GM11168 (cell line): ENCODE measurements at regions not wholly inside any gene's neighbourhood (a gene's known extent, or its start where the extent isn't known, plus 50 kb on each side); places are given as distances from the start of the nearest gene placed in this dataset.
"Not testable (repeated sequence)": the region's sequence is repeated elsewhere in the genome, so short reads cannot be mapped to it uniquely, and the experiment has no call there.

Experiments
- in situ Hi-C: fragments of 300-500 bp; cut with MboI; formaldehyde crosslinking; loops from one replicate; pipeline ENCODE4 v1.12.0; 2022; ENCODE audit warnings: low sequenced_read_pairs; ENCODE audit not compliant: unreplicated experiment

DNA sequence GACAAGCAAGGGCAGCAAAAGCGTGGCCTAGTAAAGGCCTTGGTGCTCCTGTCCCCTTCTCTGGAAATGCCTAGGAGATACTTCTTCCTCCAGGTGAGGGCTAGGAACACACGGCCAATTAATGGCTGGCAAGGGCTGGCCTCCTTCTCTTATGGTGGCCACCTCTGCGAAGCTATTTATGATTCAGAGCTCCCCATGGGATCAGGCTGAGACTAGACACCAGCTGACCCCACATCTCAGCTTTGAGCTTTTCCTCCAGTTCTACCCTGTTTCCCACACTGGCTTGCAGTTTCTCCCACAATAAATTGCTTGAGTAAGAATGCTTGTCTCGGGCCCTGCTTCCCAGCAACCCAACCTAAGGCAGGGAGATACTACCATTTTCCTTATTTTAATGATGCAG is 53.7 kb downstream of the CAMK2N1 start:
- in situ Hi-C loops: loop anchor here (25.0 kb wide), 1 partner anchor 220 kb away; no protein-coding TSS in a partner anchor

DNA sequence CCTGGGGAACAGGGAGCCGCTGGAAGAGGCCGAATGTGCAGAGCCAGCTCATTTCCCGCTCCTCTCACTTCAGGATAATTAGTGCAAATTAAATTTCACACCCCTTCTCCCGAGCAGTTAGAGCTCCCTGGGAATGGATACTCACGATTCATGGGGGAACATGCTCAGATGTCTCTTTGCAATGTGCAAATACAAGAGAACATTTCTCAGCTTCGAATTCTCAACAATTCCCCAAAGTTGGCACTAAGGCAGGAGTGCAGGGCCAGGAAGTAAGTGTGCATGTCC is 54.9 kb downstream of the CAMK2N1 start:
- in situ Hi-C loops: loop anchor here (25.0 kb wide), 1 partner anchor 219 kb away; no protein-coding TSS in a partner anchor

DNA sequence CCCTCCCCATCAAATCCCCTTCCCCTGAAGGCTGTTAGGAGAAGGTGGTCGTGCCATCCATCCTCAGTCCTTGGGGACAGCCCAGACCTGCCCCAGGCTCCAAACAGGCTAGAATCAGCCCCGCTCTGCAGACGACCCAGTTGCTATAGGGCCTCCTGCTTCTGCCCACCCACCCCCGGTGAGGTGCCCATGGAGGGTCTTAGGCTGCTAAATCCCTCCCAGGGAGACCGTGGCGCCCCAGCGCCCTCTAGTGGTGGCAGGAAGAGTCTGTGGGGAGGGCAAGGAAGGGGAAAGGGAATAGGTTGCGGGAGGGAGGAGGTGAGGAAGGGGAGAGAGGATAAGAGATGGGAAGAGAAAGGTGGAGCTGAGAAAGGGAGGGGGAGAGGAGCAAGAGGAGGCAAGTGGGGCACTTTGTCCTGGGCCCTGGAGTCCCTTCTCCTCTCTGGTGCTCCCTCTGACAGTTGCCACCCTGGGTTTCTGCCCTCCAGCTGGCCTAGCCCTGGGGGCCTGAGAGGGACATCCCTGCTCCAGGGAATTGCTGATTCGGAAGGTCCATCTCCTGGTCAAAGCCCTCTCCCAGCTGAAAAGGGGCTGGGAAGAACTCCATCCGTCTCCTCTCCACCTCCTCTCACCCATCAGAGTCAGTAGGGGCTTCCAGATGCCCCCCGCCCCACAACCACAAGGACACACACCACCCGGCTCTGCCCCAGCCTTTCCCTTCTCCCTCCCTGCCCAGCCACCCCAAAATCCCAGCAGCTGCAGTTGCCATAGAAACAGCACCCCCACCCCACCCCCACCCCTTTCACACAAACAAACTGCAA is 55.4 kb downstream of the CAMK2N1 start:
- in situ Hi-C loops: loop anchor here (25.0 kb wide), 1 partner anchor 218 kb away; no protein-coding TSS in a partner anchor

- in situ Hi-C loops: loop anchor here (25.0 kb wide), 1 partner anchor 217 kb away; no protein-coding TSS in a partner anchor
Measured at GRCh38 chr1:20429296-20429695, 56.7 kb downstream of the CAMK2N1 start.

- in situ Hi-C loops: loop anchor here (25.0 kb wide), 1 partner anchor 217 kb away; no protein-coding TSS in a partner anchor
Measured at GRCh38 chr1:20428841-20429240, 57.2 kb downstream of the CAMK2N1 start.

DNA sequence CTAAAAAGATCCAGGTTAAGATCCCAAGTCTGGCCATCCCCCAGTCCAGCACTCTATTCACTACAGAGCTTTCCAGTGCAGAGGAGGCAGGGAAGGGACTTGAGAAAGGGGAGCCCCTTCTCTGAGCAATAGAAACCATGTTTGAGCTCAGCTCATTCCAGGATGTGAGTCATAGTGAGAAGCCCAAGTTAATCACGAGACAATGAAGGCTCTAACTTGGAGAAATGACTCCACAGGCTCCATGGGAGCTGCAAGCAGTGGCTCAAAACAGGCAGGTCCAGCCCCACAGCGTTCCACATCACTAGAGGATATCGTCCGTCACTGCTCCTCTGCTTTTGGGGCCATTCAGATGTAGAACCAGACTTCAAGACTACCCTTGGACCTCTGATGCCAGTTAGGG is 59.1 kb downstream of the CAMK2N1 start:
- in situ Hi-C loops: loop anchor here (25.0 kb wide), 1 partner anchor 215 kb away; no protein-coding TSS in a partner anchor

- in situ Hi-C loops: loop anchor here (25.0 kb wide), 1 partner anchor 214 kb away; no protein-coding TSS in a partner anchor
Measured at GRCh38 chr1:20426371-20426770, 59.6 kb downstream of the CAMK2N1 start.

- in situ Hi-C loops: loop anchor here (25.0 kb wide), 1 partner anchor 213 kb away; no protein-coding TSS in a partner anchor
Measured at GRCh38 chr1:20425622-20426021, 60.4 kb downstream of the CAMK2N1 start.

GRCh38 chr1:20423169-20423795 is 62.7 kb downstream of the CAMK2N1 start:
- in situ Hi-C loops: no loop called here

DNA sequence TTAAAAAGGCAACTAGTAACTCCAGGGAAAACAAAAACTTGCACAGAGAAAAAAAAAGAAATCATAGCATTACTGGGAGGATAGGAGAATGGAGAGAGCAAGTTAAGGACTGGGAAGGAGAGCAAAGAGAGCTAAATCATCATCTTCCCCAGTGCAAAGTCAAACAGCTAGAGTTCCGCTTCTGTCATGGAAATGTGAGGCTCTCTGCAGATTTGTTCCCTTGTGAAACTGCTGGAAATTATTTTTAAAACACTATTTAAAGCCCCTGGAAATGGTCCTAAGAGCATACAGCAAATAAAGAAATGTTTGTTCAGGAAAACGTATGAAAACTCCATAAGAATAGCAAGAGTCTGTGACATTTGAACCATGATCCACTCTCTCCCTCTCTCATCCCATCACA is 64.6 kb downstream of the CAMK2N1 start:
- in situ Hi-C loops: no loop called here

GRCh38 chr1:20417581-20417980 is 68.4 kb downstream of the CAMK2N1 start:
- in situ Hi-C loops: no loop called here

DNA sequence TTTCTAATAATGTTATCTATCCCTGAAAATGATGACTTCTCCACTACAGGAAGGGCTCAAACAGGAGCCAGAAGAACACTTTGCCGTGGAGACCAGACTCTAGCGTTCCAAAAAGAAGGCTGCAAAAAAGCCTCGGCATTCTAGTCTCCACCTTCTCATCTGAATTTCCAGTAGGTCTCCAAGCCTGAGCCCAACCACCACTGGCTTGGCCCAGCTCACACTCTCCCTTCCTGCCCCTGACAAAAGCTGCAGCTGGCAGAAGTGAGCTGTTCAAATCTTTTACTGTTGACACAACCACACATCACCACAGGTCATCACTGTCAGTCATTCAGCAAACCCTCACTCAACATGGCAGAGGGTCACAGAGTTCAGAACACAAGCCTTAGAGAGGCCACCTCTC is 69.3 kb downstream of the CAMK2N1 start:
- in situ Hi-C loops: no loop called here

GRCh38 chr1:20413776-20414140 is 72.3 kb downstream of the CAMK2N1 start:
- in situ Hi-C loops: no loop called here

DNA sequence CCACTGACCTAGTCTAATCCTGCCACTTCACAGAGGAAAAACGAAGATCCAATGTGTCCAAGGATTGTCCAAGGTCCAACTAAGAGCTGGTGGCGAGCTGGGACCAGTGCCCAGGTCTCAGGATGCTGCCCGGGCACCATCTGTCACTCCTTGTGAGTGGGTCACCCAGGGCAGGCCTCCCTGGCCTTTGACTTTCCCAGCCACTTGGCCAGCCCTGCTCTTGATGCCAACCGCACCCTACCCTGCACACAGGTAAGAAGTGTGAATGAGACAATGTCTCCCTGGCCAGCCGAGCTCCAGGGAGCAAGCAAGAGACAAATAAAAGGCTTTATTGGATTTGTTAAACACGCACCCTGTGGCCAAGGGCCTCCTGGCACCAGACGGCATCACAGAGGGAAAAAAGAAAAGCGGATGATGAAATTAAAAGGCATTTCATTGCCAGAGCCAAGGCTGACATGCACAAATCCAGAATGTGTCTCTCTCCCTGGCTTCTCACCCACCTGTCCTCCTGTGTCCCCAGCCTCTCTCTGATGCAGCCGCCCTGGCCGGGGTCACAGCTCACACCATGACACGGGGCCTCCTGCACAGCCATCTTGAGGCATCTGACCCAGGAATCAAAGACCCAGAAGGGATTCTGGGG is 72.8 kb downstream of the CAMK2N1 start:
- in situ Hi-C loops: no loop called here

DNA sequence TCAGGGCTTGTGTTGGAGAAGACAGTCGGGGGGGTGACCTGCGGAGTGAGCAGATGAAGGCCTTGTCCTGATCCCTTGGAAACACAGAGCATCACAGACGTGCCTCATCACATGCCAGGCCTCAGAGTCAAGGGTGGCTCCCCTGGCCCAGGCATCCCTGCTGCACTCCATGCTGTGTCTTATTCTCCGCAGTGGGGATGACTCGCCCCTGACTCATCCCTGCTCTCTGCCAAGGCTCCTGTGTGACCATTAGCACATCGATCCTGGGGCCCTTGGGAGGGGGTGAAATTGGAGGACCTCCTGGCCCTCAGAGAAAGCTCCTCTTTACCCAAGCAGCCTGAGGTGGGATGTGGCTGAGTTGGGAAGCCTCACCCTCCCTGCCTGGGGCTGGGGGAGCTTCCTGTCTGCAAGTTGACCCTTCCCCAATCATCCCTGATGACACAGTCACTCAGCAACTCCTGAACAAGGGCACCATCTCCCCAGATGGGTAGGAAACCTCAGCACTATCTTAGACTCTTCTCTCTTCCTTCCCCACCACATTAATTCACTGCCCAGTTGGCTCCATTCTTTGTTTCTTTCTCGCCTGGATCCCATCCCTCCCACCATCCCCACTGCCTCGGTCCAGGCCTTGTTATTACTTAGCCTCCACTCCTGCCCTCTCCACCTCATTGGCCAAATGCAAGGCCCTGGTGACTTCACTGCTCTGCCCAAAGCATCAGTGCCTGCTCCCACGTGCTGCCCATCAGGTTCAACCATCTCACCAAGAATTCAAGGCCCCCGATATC is 74.6 kb downstream of the CAMK2N1 start:
- in situ Hi-C loops: no loop called here

DNA sequence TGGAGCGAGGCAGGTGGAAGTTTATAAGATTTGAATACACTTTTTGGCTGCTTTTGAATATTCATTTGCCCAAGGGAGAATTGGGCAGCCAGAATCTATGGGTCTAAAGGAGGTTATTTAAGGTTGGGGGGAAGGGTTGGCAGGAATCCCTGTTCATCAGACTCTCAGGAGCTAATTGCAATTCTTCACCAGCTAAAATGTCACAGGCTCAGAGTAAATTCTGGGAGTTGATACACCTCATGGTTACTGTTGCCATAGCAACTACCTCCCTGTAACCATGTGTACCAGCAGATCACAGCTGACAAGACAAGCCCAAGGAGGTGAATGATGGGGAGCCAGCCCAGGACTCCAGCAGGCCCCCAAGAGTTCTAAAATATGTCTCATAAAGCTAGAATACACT is 75.5 kb downstream of the CAMK2N1 start:
- in situ Hi-C loops: no loop called here

- in situ Hi-C loops: no loop called here
Measured at GRCh38 chr1:20409971-20410370, 76.0 kb downstream of the CAMK2N1 start.

- in situ Hi-C loops: no loop called here
Measured at GRCh38 chr1:20409012-20409411, 77.0 kb downstream of the CAMK2N1 start.

DNA sequence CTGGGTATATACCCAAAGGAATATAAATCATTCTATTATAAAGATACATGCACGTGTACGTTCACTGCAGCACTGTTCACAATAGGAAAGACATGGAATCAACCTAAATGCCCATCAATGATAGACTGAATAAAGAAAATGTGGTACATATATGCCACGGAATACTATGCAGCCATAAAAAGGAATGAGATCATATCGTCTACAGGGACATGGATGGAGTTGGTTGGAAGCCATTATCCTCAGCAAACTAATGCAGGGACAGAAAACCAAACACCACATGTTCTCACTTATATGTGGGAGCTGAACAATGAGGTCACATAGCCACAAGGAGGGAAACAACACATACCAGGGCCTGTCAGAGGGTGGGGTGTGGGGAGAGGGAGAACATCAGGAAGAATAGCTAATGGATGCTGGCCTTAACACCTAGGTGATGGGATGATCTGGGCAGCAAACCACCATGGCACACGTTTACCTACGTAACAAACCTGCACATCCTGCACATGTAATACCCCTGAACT is 77.8 kb downstream of the CAMK2N1 start:
- in situ Hi-C loops: not testable (repeated sequence)
